ENCODE measurements at regions not wholly inside any gene's neighbourhood (a gene's known extent, or its start where the extent isn't known, plus 50 kb on each side); places are given as distances from the start of the nearest gene placed in this dataset.

DNA sequence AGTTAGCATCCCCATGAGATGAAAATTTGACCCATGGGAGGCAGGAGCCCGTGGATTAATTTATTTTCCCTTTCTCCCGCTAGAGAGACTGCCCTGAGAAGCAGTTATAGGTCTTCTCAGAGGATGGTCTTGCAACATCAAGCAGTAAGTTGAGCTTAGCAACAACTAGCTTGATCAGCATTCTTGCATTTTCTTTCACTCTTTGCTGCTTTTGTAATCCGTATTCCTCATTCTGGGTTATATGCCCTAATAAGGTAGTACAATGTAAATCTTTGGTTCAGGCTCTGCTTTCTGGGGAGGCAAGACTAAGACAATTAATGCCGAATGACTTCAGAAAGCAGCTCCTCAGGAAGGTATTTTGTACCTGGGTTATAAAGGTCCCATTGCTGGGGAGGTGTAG, 146.8 kb downstream of the FZD1 start:
- TF ChIP-seq POLR2A (IDR thresholded peaks at IDR 0.05) (no peak), EP300 (IDR thresholded peaks at IDR 0.05) (no peak), POLR2AphosphoS5 (IDR thresholded peaks at IDR 0.05) (no peak)
- TF ChIP-seq, protein P1, sequence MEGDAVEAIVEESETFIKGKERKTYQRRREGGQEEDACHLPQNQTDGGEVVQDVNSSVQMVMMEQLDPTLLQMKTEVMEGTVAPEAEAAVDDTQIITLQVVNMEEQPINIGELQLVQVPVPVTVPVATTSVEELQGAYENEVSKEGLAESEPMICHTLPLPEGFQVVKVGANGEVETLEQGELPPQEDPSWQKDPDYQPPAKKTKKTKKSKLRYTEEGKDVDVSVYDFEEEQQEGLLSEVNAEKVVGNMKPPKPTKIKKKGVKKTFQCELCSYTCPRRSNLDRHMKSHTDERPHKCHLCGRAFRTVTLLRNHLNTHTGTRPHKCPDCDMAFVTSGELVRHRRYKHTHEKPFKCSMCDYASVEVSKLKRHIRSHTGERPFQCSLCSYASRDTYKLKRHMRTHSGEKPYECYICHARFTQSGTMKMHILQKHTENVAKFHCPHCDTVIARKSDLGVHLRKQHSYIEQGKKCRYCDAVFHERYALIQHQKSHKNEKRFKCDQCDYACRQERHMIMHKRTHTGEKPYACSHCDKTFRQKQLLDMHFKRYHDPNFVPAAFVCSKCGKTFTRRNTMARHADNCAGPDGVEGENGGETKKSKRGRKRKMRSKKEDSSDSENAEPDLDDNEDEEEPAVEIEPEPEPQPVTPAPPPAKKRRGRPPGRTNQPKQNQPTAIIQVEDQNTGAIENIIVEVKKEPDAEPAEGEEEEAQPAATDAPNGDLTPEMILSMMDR (IDR thresholded peaks at IDR 0.05) = no peak

Data from suprapubic skin (tissue), 4 donors.